IMR-90 (cell line): ENCODE measurements at regions not wholly inside any gene's neighbourhood (a gene's known extent, or its start where the extent isn't known, plus 50 kb on each side); places are given as distances from the start of the nearest gene placed in this dataset.

ENCODE experiments used
- CEBPB ChIP-seq: IDR thresholded peaks from 2 replicates; pipeline ENCODE4 v1.6.1; 2012; ENCODE audit warnings: low read depth, low read length, improper control_type of control experiment
- ELK1 ChIP-seq: fragments of 150-350 bp; IDR thresholded peaks from 2 replicates; pipeline ENCODE4 v1.6.1; 2016; ENCODE audit warnings: low read depth, mild to moderate bottlenecking, low read length, moderate library complexity, borderline replicate concordance
- FOS ChIP-seq: fragments of 150-350 bp; IDR thresholded peaks from 2 replicates; pipeline ENCODE4 v1.6.1; 2016; ENCODE audit warnings: low read depth, low read length
- MAFK ChIP-seq: IDR thresholded peaks from 2 replicates; pipeline ENCODE4 v1.6.1; 2012; ENCODE audit warnings: low read depth, low read length, improper control_type of control experiment
- MAZ ChIP-seq: IDR thresholded peaks from 2 replicates; pipeline ENCODE4 v1.6.1; 2012; ENCODE audit warnings: low read depth, mild to moderate bottlenecking, low read length, improper control_type of control experiment, moderate library complexity, borderline replicate concordance
- MXI1 ChIP-seq: IDR thresholded peaks from 2 replicates; pipeline ENCODE4 v1.6.1; 2012; ENCODE audit warnings: low read depth, mild to moderate bottlenecking, low read length, moderate library complexity, borderline replicate concordance
- POLR2A ChIP-seq: IDR thresholded peaks from 2 replicates; pipeline ENCODE4 v1.6.1; 2012; ENCODE audit warnings: mild to moderate bottlenecking, low read depth, low read length
- RAD21 ChIP-seq: IDR thresholded peaks from 2 replicates; pipeline ENCODE4 v1.6.1; 2012; ENCODE audit warnings: low read length, improper control_type of control experiment
- RCOR1 ChIP-seq: IDR thresholded peaks from 2 replicates; pipeline ENCODE4 v1.6.1; 2012; ENCODE audit warnings: mild to moderate bottlenecking, low read length, improper control_type of control experiment; ENCODE audit not compliant: insufficient replicate concordance
- RFX5 ChIP-seq: IDR thresholded peaks from 2 replicates; pipeline ENCODE4 v1.8.0; 2012; ENCODE audit warnings: low read depth, mild to moderate bottlenecking, low read length, moderate library complexity
- SMC3 ChIP-seq: fragments of 150-350 bp; IDR thresholded peaks from 2 replicates; pipeline ENCODE4 v1.6.1; 2016; ENCODE audit warnings: low read depth, mild to moderate bottlenecking, antibody characterized with exemption, low read length, moderate library complexity
- TF ChIP-seq, protein P1 (sequence below): conservative IDR thresholded peaks from 2 replicates; pipeline ENCODE4 v1.5.1; 2012; ENCODE audit warnings: mild to moderate bottlenecking, low read depth, low read length, improper control_type of control experiment

GRCh38 chr2:6617794-6618193, 247.9 kb downstream of the CMPK2 start:
- no peak for TF ChIP-seq RCOR1
- TF ChIP-seq, protein P1, sequence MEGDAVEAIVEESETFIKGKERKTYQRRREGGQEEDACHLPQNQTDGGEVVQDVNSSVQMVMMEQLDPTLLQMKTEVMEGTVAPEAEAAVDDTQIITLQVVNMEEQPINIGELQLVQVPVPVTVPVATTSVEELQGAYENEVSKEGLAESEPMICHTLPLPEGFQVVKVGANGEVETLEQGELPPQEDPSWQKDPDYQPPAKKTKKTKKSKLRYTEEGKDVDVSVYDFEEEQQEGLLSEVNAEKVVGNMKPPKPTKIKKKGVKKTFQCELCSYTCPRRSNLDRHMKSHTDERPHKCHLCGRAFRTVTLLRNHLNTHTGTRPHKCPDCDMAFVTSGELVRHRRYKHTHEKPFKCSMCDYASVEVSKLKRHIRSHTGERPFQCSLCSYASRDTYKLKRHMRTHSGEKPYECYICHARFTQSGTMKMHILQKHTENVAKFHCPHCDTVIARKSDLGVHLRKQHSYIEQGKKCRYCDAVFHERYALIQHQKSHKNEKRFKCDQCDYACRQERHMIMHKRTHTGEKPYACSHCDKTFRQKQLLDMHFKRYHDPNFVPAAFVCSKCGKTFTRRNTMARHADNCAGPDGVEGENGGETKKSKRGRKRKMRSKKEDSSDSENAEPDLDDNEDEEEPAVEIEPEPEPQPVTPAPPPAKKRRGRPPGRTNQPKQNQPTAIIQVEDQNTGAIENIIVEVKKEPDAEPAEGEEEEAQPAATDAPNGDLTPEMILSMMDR, result no peak
- no peak for TF ChIP-seq POLR2A
- TF ChIP-seq CEBPB, result no peak
- no peak for TF ChIP-seq ELK1
- TF ChIP-seq MAFK, result no peak
- TF ChIP-seq MXI1, result no peak
- no peak for TF ChIP-seq FOS
- TF ChIP-seq RFX5, result no peak
- TF ChIP-seq RAD21, result no peak
- TF ChIP-seq MAZ, result no peak
- TF ChIP-seq SMC3, result no peak
